ENCODE measurements at regions not wholly inside any gene's neighbourhood (a gene's known extent, or its start where the extent isn't known, plus 50 kb on each side); places are given as distances from the start of the nearest gene placed in this dataset.
"Not testable (repeated sequence)": the region's sequence is repeated elsewhere in the genome, so short reads cannot be mapped to it uniquely, and the experiment has no call there.

DNA sequence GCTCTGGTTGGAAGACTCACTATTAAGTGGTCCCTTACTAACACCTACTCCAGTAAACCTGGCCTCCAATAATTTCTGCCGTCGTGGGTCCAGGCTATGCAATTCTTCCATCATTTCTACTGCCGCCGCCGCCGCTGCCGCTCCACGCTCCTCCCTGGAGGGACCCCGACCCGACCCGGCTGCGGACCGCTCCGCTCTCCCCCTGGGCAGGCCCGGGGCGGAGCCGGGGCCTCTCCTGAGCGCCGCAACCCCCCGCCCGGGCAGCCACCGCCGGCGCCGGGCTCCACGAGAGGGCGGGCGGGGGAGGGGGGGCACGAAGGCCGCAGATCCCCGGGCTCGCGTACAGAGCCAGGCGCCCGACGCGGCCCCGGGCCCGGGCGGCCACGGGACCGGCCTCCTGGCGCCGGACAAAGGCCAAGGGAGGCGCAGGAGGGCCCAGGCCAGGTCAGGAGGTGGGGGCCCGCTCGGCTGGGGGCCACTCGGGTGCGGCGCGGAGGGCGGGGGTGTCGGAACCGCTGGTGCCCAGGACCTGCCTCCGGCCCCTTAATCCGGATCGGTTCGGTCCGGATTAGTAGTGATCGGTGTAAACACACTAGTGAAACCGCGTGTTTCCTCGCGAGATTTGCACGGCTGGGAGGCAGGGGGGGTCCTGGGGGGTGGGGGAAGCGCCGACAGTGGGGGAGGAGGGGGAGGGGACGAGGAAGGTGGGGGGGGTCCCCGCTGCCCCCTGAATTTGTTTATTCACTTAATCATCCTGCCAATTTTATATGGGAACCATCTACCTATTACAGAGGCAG lies 215.1 kb upstream of the CCL2 start:
- DNase-seq: peak; percentile 10

DNA sequence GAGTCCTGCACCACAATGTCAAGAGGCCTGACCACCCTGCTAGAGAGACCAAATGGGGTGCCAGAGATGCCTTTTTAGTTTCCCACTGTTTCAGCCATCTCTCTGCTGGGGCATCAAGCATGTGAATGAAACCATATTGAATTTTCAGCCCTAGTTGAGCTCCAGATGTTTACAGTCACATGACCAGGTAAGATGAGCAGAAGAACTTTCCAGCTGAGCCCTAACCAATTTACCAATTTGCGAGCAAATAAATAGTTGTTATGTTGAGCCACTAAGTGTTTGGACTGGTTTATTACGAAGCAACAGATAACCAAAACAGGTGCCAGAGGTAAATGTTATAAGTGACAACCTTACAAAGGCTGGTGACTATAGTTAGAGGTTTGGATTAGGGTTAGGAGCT lies 209.1 kb upstream of the CCL2 start:
- DNase-seq: no peak

DNA sequence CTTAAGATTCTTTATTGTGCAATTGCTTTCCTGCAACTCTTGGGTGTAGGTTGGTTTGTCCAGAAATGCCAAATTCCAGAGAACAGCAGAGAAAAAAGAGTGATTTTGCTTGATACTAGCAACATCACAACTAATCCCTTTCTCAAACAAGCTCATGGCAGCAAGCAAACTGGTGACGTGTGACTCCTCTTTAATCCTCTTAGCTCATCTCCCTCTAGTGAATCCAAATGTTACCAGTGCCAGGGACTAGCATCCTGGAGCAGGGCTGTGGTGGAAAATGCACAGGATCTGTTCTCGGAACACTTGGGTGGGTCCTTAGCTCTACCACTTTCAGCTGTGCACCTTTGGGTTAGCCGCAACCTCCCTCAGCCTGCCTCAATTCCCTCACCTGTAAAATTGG lies 204.0 kb upstream of the CCL2 start:
- no peak for DNase-seq

DNA sequence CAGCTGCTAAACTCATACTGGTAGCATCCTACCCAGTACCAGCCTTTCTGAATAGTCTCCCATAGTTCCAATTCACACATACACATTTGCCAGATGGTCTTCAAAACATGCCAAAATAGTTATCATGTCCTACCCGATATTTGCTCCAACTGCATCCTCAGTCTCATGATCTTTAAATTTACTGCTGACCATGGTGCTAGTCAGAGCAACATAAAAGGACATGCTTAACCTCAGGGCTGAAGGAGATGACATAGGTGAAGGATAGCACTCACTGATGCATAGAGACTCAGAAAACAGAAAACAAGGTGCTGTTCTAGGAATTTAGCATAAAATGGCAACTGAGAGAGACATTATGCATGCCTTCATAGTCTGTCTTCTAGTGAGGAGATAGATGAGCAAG lies 200.6 kb upstream of the CCL2 start:
- DNase-seq: no peak

DNA sequence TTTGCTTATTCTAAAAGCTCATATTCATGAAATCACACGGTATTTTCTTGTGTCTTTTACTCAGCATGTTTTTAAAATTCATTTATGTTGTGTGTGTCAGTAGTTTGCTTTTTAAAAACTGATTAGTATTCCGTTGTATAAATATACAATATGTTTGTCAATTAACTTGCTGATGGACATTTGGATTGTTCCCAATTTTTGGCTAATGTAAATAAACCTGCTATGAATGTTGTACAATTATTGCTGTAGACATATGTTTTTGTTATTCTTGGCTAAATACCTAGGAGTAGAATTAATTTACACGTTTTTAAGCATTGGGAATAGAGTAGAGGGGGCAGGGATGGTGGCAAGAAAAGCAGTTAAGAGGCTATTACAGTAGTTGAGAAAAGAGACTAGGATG lies 199.5 kb upstream of the CCL2 start:
- DNase-seq: no peak

DNA sequence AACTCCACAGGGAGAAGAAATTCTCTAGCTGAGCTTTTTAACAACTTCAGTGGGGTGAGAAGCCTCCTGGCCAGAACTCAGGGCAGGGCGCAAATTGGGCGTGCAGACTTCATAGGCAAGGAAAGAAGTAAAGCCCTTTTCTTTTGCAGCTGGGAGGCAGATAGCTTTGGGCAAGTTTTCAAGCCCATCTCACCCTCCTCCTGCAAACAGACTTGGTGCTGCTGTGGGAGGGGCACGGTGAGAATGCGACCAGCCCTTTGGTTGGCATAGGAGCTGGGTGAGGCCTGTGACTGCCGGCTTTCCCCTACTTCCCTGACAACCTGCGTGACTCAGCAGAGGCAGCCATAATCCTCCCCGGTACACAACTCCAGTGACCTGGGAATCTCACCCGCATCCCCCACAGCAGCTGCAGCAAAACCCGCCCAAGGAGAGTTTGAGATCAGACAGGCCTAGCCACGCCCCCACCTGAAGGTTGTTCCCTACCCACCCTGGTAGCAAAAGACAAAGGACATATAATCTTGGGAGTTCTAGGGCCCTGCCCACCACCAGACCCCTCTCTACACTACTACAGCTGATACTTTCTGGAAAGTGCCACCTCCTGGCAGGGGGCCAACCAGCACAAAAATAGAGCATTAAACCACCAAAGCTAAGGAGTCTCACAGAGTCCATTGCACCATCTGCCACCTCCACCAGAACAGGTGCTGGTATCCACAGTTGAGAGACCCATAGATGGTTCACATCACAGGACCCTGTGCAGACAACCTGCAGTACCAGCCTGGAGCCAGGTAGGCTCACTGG lies 195.5 kb upstream of the CCL2 start:
- DNase-seq: no peak

DNA sequence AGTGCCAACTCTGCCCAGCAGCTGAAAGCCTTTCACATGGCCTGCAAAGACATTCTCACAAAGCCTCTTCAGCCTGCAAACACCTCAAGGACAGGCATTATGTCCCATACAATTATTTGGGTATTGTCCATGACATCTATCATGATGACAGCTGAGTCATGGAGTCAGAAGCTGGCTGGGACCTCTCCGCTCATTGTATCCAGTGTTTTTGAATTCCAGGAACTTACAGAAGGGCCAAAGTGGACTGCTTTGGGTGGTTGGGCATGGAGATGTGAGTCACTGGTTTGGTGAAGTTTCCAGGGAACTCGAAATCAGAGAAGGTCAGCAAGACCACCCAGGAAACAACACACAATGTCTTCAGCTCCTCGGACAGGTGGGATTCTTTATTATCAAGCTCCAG lies 188.6 kb upstream of the CCL2 start:
- DNase-seq: no peak

DNA sequence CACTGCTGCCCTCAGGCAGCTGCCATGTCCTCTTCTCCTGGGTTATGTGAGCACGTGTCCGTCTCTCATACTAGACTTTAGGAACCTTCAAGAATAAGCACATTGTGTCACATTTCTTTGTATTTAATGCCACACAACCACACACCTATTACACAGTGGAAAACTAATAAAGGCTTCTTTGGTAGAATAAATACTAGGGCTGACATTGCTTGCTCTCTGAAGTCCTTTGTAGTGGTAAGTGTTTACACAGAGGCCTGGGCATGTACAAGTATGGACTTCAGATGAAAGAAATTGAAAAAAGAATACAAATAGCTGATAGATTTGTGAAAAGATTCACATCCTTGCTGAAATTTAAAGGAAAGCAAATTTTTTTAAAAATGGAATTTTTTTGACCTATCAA lies 188.1 kb upstream of the CCL2 start:
- DNase-seq: no peak

DNA sequence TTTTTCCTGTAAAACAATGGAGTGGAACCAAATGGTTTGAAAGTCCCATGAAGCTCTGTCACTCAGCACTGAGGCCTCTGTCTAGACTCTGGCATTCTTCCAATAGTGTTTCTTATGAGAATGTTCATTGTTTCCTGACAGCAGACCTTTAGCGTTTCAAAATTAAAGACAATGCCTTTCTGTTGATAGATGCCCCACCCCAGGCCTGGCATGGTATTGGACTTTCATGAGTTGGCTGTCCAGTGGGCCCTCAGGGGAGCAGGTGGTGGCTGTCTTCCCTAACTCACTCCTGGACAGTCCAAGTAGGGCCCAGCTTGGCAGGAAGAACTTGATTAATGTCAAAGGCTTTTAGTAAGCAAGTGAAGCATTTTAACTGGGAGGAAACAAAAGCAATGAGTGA lies 186.5 kb upstream of the CCL2 start:
- no peak for DNase-seq

DNA sequence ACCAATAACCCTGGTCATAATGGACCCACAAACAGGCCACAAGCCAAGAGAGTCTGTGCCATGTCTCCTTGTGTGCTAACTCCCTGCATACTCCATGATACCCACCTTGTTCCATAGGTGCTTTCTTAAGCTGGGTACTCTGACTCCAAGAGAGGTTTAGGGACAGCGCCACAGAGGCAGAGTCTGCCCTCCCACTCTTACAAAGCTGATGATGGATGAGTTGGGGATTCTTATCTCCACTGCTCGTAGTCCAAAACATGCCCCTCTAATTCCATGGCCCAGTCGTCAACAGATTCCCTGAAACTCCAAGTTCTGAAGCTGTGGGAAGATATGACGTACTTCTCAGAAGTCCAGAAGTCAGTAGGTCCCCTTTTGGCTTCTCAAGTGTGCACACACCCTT lies 184.4 kb upstream of the CCL2 start:
- no peak for DNase-seq

DNA sequence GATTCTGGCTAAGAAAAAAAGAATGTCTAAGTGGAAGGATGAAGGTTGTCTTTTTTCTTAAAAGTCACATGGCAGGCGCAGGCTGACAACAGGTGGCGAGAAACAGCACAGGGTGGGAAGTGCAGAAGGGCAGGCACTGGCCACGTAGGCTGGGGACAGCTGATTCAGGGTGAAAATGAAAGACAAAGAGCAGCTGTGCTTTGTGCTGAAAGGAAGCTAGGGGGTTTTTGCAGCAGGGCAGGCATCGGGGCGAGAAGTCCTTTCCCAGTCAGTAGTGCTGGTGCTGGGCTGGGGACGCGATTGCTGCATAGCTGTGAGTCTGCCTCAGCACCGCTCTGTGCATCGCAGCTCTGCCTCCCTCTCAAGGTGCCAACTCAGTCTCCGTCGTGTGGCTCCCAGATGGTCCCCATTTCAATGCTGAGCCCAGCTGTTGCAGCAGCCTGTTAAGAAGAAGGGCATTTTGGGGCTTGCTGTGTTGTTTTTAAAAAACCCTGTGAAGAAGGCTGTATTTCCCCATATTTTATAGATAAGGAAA lies 183.1 kb upstream of the CCL2 start:
- no peak for DNase-seq

DNA sequence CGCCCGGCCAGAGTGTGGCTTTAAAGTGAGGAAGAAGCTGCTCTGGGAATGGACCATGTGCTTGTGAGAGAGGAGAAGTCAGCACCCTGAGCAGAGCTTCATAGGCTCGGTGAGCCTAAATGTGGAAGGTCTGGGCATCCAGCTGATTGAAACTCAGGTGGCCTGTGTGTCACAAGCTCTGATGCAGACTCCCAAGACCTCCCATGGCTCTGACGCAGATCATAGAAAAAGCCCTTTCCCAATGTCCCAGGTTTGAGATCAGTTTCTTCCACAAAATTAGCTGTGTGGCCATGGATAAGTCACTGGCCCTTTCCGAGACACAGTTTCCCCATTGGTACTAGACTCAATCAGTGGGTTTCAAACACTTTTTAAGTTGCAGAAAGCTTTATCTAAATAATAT lies 180.0 kb upstream of the CCL2 start:
- no peak for DNase-seq

DNA sequence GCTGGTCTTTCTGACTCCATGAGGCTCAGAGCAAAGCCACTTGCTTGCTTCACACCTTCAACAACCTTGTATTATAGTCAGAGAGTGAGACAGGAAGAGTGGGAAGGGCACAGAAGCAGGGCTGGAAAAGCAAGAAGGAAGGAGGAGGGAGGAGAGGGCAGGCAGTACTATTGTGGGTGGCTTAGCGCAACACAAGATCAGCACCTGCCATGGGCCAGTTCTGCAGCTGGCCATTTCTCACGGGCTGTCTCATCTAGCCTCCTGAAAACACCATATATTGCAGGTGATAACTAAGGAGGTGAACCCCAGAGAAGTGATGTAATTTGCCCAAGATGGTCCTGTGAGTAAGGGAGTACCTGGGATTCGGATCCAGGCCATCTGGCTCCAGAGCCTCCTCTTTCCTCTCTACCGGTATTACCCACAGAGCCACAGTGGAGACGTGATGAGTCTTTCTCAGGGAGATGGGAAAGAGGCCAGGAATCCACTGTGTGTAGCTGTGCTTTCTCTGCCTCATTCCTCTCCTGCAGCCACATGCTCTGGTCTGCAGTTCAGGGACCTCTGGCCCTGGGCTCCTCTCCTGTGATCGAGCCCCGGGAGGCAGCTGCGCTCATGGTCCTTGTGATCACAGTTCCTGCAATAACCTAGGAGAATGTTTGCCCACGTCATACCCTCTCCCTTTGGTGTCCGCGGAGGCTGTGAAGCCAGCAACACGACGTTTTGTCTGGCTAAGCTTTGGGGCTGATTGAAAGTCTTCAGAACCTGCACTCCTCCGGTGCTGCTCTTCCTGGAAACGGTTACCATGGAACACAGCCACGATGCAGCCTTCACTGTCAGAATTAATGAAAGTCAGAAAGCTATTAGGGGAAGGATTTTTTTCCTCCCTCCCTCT lies 178.1 kb upstream of the CCL2 start:
- no peak for DNase-seq

DNA sequence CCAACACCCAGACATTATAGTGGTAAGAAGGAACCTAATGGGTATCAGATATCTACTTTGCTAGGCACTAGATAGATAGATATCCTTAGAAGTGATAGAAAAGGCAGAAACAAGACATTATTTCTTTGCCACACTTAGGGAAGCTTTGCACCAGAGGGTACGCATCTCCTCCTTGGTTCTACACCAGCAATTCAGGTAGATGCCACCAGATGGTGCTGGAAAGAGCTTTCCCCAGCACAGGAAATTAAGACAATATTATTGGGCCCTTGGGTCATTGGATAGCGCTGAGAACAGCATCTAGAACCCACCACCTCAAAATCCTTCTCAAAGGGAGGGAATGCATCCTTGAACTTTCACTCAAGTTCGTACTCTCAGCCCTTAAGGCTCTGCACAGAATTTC lies 173.8 kb upstream of the CCL2 start:
- no peak for DNase-seq

DNA sequence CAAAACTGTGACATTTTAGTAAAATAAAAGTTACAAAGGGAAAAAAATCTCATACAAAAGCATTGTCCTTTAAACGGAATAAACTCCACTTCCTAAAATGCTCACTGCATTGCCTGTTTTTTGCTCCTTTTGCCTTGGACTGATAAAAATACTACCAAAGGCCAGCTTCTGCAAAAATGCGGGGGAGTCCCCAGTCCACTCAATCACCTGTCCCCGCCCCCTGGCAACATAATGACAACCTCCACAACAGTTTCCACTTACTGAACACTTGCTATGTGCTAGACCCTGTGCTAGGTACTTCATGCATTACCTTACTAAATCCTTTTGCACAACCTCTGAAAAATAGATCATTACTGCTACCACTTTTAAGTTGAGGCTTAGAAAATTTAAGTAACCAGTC lies 172.7 kb upstream of the CCL2 start:
- no peak for DNase-seq

DNA sequence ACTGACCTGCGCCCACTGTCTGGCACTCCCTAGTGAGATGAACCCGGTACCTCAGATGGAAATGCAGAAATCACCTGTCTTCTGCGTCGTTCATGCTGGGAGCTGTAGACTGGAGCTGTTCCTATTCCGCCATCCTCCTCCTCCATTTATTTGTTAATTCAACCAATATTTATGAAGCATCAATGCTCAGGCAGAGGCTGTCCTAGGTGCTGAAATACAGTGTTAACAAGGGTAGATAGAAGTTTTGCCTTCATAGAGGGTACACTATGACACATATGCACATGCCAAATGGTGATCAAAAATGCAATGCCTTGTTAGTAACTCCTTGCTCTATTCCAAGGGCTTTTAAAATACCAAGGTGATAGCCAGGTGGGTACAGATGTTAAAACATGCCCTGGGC lies 166.0 kb upstream of the CCL2 start:
- DNase-seq: not testable (repeated sequence)

DNA sequence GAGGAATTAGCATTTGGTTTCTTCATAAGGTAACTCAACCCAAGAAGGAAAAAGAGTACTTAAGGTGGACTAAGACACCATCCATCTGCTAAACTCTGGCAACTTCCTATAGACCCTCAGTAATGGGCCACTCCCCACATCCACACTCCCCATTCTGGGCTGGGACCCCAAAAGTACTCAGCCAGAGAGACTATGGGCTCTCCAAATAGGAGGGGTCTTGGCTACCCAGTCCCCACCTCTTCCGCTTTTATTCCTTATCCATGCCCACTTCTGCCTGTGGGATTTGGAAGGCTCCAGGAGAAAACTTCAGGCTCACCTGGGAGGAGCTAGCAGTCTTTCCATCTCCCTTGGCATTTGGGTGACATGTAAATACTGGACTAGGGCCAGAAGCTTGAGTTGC lies 164.5 kb upstream of the CCL2 start:
- DNase-seq: no peak

DNA sequence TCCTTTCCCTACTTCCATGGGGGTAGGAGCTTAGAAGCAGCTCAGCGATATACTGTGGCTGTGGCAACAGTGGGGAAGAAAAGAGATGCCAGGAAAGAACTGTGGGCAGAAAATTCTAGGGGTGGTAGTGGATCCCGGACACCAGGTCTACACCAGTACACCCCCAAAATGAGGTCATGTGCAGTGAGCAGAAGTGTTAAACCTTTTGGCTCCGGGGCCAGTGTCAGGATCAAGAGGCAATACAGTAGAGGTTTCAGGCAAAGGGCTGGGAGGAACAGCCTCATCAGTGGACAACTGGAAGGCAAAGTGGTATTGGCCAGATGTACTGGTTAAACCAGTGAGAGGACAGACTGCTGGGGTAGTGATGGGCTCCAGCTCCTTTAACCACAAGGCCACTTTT lies 163.1 kb upstream of the CCL2 start:
- DNase-seq: no peak

DNA sequence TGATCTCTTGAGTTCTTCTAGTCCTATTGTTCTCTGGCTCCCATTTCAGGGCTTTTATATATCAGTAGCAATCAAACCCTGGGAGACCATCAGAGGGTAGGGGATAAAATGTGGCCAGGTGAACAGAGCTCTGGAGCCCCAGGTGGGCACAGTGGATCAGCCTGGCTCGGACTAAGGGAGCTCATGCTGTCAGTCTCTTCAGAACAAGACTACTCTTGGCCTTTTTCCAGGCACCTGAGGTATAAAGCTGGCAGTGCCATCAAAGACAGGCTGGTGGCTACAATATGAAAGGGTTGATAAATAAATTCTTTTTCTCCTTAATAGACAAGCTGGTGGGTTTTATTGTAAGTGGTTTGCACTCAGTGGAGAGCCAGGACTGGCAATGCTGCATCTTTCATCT lies 160.0 kb upstream of the CCL2 start:
- DNase-seq: no peak

DNA sequence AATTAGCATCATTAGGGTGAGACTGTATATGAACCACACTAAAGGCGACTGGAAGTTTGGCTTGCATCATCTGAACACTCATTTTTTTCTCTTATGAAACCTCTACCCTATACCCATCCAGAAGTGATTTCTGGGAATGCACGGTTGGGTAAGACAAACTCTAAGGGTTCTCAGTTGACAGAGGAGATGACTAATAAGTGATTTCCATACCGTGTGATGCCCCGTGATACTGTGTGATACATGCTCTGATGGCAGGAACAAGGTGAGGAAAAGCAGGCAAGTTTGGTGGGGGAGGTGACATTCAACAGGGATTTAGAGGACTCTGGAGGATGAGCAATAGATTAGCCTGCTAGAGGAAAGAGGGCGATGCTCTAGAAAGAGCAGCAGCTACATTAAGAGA lies 156.4 kb upstream of the CCL2 start:
- no peak for DNase-seq

DNA sequence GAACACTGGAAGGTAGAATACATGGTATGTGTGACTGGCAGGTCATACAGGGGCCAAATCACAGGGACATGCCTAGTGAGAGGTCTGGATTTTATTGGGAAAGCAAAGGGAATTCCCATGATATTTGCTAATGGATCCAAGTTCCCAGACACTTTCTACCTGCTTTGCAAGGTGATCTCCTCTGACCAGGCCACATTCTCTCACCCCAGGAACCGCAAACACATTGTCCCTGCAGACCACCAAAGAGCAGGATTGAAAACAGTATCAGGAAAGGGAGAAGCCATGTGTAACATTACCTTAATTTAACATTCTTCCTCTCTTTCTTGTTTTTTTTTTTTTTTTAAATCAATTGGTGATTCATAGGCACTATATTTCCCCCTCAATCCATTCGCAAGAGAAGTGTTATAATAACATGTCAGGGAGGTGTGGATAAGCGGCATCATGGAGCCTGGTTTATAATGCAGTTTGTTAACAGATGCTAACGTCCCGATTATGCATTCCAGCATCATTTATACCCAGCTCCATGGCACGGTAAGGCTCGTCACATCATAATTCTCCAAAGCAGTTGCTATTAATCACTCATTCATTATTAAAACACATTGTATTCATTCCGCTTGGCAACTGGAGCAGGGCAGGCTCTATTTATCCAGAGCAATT lies 155.1 kb upstream of the CCL2 start:
- no peak for DNase-seq

DNA sequence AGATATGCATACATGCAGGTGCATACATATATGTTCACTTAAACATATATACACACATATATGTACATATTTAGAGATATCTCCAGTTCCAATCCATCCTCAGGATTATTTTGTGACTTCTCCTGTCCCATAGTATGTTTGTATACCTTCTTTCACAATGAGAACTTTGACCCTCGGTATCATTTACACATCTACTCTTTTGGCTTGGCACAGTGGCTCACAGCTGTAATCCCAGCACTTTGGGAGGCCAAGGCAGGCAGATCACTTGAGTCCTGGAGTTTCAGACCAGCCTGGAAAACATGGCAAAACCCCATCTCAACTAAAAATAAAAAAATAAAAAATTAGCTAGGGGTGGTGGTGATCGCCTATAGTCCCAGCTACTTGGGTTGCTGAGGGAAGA lies 148.1 kb upstream of the CCL2 start:
- no peak for DNase-seq

DNA sequence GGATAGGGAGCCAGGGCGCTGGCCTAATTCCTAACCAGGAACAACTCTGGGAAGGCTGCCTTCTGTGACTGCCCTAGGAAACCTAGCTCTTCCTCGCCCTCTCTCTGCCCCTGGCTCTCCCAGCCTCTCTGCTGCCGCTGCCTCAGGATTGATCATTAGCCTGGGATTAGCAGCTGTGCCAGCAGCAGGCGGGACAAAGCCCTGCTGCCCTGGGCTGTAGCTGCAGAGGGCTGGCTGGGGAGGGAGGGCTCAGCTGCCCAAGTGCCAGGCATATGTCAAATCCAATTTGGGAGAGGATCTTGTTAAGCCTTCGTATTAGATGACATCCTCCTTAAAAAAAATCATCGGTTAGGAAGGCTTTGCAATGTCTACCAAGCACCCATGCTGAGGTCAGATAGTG lies 144.8 kb upstream of the CCL2 start:
- DNase-seq: no peak

Measured in CD4-positive, alpha-beta T cell treated with Interleukin-6 for 4 hours (primary cell).